Keratinocyte (primary cell): ENCODE measurements at regions not wholly inside any gene's neighbourhood (a gene's known extent, or its start where the extent isn't known, plus 50 kb on each side); places are given as distances from the start of the nearest gene placed in this dataset.

Experiments
- DNase-seq: peaks from one replicate; pipeline ENCODE4 v3.0.0-alpha.2; 2011; ENCODE audit warnings: low read depth, missing footprints, low spot score
- FAIRE-seq: peaks from 2 replicates; lab custom pipeline; 2011; peaks lifted over from hg19 to GRCh38; lab: Jason Lieb, UNC
- H2AFZ ChIP-seq: 2 replicates; pipeline ENCODE4 v1.6.0; 2012; ENCODE audit warnings: low read length, control low read depth, inconsistent platforms; ENCODE audit not compliant: control insufficient read depth
- H3K27ac ChIP-seq: 2 replicates; pipeline ENCODE4 v1.5.1; 2011; ENCODE audit warnings: low read length; ENCODE audit not compliant: control insufficient read depth, insufficient read depth
- H3K27me3 ChIP-seq: 3 replicates; pipeline ENCODE4 v1.6.0; 2011; ENCODE audit warnings: low read length; ENCODE audit not compliant: control insufficient read depth, insufficient read depth; ENCODE audit errors: extremely low read depth
- H3K36me3 ChIP-seq, 2 experiments: 2 replicates in 1 of 2; 3 replicates in 1 of 2; pipeline ENCODE4 v1.5.1; 2011; ENCODE audit warnings: low read length in 2 of 2, mild to moderate bottlenecking in 1 of 2; ENCODE audit not compliant: control insufficient read depth in 2 of 2, insufficient read depth in 2 of 2; ENCODE audit errors: extremely low read depth in 1 of 2
- H3K4me1 ChIP-seq: 3 replicates; pipeline ENCODE4 v1.5.1; 2011; ENCODE audit warnings: low read length; ENCODE audit not compliant: control insufficient read depth, insufficient read depth; ENCODE audit errors: extremely low read depth
- H3K4me2 ChIP-seq: 3 replicates; pipeline ENCODE4 v1.6.0; 2011; ENCODE audit warnings: low read depth, low read length; ENCODE audit not compliant: control insufficient read depth, insufficient read depth; ENCODE audit errors: extremely low read depth
- H3K4me3 ChIP-seq, 3 experiments: fragments of 200-600 bp in 1 of 3; sonication (generic) in 1 of 3; 2 replicates in 2 of 3; 3 replicates in 1 of 3; pipeline ENCODE4 v1.5.1; 2011 to 2016; ENCODE audit warnings: low read length in 3 of 3, mild to moderate bottlenecking in 3 of 3, control low read depth in 2 of 3, inconsistent platforms in 1 of 3, low read depth in 1 of 3, mixed read lengths in 1 of 3, mixed run types in 1 of 3, moderate library complexity in 1 of 3; ENCODE audit not compliant: control insufficient read depth in 2 of 3, insufficient read depth in 2 of 3; ENCODE audit errors: extremely low read depth in 1 of 3
- H3K79me2 ChIP-seq: 2 replicates; pipeline ENCODE4 v1.6.0; 2012; ENCODE audit warnings: low read length; ENCODE audit not compliant: control insufficient read depth, insufficient read depth
- H3K9ac ChIP-seq: 3 replicates; pipeline ENCODE4 v1.6.0; 2011; ENCODE audit warnings: low read length; ENCODE audit not compliant: control insufficient read depth, insufficient read depth; ENCODE audit errors: extremely low read depth
- H3K9me1 ChIP-seq: 3 replicates; pipeline ENCODE4 v1.6.0; 2011; ENCODE audit warnings: low read length; ENCODE audit not compliant: control insufficient read depth, insufficient read depth; ENCODE audit errors: extremely low read depth
- H3K9me3 ChIP-seq: 2 replicates; pipeline ENCODE4 v1.5.1; 2012; ENCODE audit warnings: low read depth, low read length; ENCODE audit not compliant: control insufficient read depth
- H4K20me1 ChIP-seq: 3 replicates; pipeline ENCODE4 v1.6.0; 2011; ENCODE audit warnings: low read length; ENCODE audit not compliant: control insufficient read depth, insufficient read depth; ENCODE audit errors: extremely low read depth
- EZH2 ChIP-seq: IDR thresholded peaks from one replicate; pipeline ENCODE4 v1.6.1; 2012; ENCODE audit warnings: inconsistent platforms, mild to moderate bottlenecking, low read length, moderate library complexity
- dilution Hi-C: fragments of 300-500 bp; cut with MboI; formaldehyde crosslinking; loops from one replicate; pipeline ENCODE4 v1.7.0; 2020; ENCODE audit warnings: low sequenced_read_pairs; ENCODE audit not compliant: extremely low pct_ligation_motif_present
- TF ChIP-seq, protein P1 (sequence below), 3 experiments: IDR thresholded peaks in 1 of 3; conservative IDR thresholded peaks in 1 of 3; optimal IDR thresholded peaks in 1 of 3; 2 replicates in 2 of 3; 3 replicates in 1 of 3; pipeline versions ENCODE3 to v1.5.1; 2011; ENCODE audit warnings: low read length in 3 of 3, mild to moderate bottlenecking in 3 of 3, moderate library complexity in 2 of 3, control low read depth in 1 of 3, inconsistent platforms in 1 of 3; ENCODE audit not compliant: insufficient read depth in 2 of 3; ENCODE audit errors: extremely low read depth in 1 of 3

DNA sequence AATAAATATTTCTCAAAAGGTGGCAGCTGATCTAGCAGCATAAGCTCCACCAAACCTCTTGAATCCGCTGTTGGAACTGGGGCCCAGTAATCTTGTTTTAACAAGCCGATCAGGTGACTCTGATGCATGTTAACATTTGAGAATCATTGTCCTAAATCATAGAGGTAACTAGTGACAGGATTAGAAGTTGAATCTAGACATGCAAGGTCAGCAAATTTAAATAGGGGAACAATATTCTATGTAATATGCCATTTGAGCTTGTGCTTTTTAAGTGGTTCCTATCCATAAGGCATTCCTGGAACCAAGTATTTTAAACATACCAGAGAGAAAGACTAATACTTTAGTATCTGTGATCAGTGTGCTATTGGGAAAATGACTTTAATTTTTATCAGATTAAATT lies 412.8 kb downstream of the PYDC2 start:
- Histone ChIP-seq H3K4me2 (no peak overlapping the region), H3K4me3 (no peak overlapping the region), H3K4me1 (no peaks in the 10 kb centered on the region), H3K79me2 (no peaks in the 10 kb centered on the region), H2AFZ (no peak overlapping the region), H3K9me1 (no peaks in the 10 kb centered on the region), H3K36me3 (no peaks in the 10 kb centered on the region), H3K9me3 (no peaks in the 10 kb centered on the region), H3K9ac (no peak overlapping the region), H3K27ac (no peak overlapping the region), H3K27me3 (no peaks in the 10 kb centered on the region), H4K20me1 (no peaks in the 10 kb centered on the region)
- no peak for TF ChIP-seq EZH2
- TF ChIP-seq, protein P1, sequence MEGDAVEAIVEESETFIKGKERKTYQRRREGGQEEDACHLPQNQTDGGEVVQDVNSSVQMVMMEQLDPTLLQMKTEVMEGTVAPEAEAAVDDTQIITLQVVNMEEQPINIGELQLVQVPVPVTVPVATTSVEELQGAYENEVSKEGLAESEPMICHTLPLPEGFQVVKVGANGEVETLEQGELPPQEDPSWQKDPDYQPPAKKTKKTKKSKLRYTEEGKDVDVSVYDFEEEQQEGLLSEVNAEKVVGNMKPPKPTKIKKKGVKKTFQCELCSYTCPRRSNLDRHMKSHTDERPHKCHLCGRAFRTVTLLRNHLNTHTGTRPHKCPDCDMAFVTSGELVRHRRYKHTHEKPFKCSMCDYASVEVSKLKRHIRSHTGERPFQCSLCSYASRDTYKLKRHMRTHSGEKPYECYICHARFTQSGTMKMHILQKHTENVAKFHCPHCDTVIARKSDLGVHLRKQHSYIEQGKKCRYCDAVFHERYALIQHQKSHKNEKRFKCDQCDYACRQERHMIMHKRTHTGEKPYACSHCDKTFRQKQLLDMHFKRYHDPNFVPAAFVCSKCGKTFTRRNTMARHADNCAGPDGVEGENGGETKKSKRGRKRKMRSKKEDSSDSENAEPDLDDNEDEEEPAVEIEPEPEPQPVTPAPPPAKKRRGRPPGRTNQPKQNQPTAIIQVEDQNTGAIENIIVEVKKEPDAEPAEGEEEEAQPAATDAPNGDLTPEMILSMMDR (optimal IDR thresholded peaks at IDR 0.05 in 1 of 3, IDR thresholded peaks at IDR 0.05 in 1 of 3, conservative IDR thresholded peaks at IDR 0.05 in 1 of 3; ENCODE audit: extremely low read depth in 1 of 3, insufficient read depth in 2 of 3, low read length in 3 of 3): no peak
- dilution Hi-C loops: no loop called here
- DNase-seq (no peak), FAIRE-seq (no peak)

DNA sequence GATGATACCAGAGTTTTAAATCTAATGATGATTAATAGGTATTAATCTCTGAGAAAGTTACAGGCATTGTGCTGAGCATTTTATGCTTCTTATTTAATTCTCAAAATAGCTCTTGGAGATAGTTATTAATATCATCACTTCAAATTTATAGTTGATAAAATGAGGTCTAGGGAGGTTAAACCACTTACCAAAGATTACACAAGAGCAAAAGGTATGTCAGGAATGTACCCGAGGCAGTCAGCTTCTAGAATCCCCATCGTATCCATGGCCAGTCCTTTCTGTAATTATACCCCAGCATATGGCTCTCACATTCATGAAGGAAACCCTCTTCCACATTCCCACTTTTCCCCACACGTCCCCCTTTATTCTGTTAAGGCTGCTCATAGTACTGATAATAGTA lies 421.3 kb downstream of the PYDC2 start:
- no peak overlapping the region for H3K4me3 ChIP-seq
- H3K4me1 ChIP-seq: no peaks in the 10 kb centered on the region
- no peak overlapping the region for H3K4me2 ChIP-seq
- no peaks in the 10 kb centered on the region for H3K27me3 ChIP-seq
- TF ChIP-seq EZH2: no peak
- TF ChIP-seq, protein P1 (optimal IDR thresholded peaks at IDR 0.05 in 1 of 3, IDR thresholded peaks at IDR 0.05 in 1 of 3, conservative IDR thresholded peaks at IDR 0.05 in 1 of 3; ENCODE audit: extremely low read depth in 1 of 3, insufficient read depth in 2 of 3, low read length in 3 of 3): no peak
- no peak for FAIRE-seq
- no peaks in the 10 kb centered on the region for H3K9me3 ChIP-seq
- dilution Hi-C loops: no loop called here
- H2AFZ ChIP-seq: no peak overlapping the region
- H3K27ac ChIP-seq: no peak overlapping the region
- H3K9ac ChIP-seq: no peak overlapping the region
- H3K36me3 ChIP-seq: no peaks in the 10 kb centered on the region
- no peaks in the 10 kb centered on the region for H3K9me1 ChIP-seq
- no peaks in the 10 kb centered on the region for H4K20me1 ChIP-seq
- DNase-seq: no peak
- H3K79me2 ChIP-seq: no peaks in the 10 kb centered on the region
